Activated T-helper 1 cell treated with anti-CD3 and anti-CD28 coated beads, Interleukin-2, amount 50 U/mL, for 16 hours (primary cell): ENCODE measurements at regions not wholly inside any gene's neighbourhood (a gene's known extent, or its start where the extent isn't known, plus 50 kb on each side); places are given as distances from the start of the nearest gene placed in this dataset.

Source experiments
- DNase-seq, 2 donors: peaks; one replicate each; pipeline ENCODE4 v3.0.0-alpha.2; 2020; ENCODE audit warnings: low read depth in 1 of 2, low spot score in 1 of 2

GRCh38 chr1:88052167-88052566 lies 631.9 kb upstream of the PKN2 start:
- no peak for DNase-seq

GRCh38 chr1:88053065-88053464 lies 631.0 kb upstream of the PKN2 start:
- DNase-seq, result no peak

GRCh38 chr1:88056881-88057280 lies 627.2 kb upstream of the PKN2 start:
- DNase-seq, result no peak

- DNase-seq, result no peak
Measured at GRCh38 chr1:88058205-88058604, 625.9 kb upstream of the PKN2 start.

GRCh38 chr1:88060112-88060673 lies 623.9 kb upstream of the PKN2 start:
- DNase-seq, result no peak

- no peak for DNase-seq
Measured at GRCh38 chr1:88060750-88061491, 623.2 kb upstream of the PKN2 start.

- DNase-seq, result no peak
Measured at GRCh38 chr1:88061492-88062177, 622.4 kb upstream of the PKN2 start.

- no peak for DNase-seq
Measured at GRCh38 chr1:88062650-88063153, 621.4 kb upstream of the PKN2 start.

- no peak for DNase-seq
Measured at GRCh38 chr1:88063605-88064004, 620.5 kb upstream of the PKN2 start.

GRCh38 chr1:88068407-88068960 lies 615.6 kb upstream of the PKN2 start:
- DNase-seq, result no peak

- no peak for DNase-seq
Measured at GRCh38 chr1:88070956-88071355, 613.1 kb upstream of the PKN2 start.

- no peak for DNase-seq
Measured at GRCh38 chr1:88074661-88075060, 609.4 kb upstream of the PKN2 start.

GRCh38 chr1:88075813-88076212 lies 608.3 kb upstream of the PKN2 start:
- DNase-seq, result no peak

GRCh38 chr1:88079036-88079435 lies 605.0 kb upstream of the PKN2 start:
- no peak for DNase-seq

- no peak for DNase-seq
Measured at GRCh38 chr1:88080875-88081274, 603.2 kb upstream of the PKN2 start.

GRCh38 chr1:88088481-88088880 lies 595.6 kb upstream of the PKN2 start:
- no peak for DNase-seq

- no peak for DNase-seq
Measured at GRCh38 chr1:88089961-88090360, 594.1 kb upstream of the PKN2 start.

- no peak for DNase-seq
Measured at GRCh38 chr1:88098881-88099280, 585.2 kb upstream of the PKN2 start.

GRCh38 chr1:88101041-88101440 lies 583.0 kb upstream of the PKN2 start:
- no peak for DNase-seq

- DNase-seq, result no peak
Measured at GRCh38 chr1:88104236-88104635, 579.8 kb upstream of the PKN2 start.

GRCh38 chr1:88104886-88105285 lies 579.2 kb upstream of the PKN2 start:
- DNase-seq, result no peak

GRCh38 chr1:88111816-88112215 lies 572.3 kb upstream of the PKN2 start:
- DNase-seq, result no peak
